ENCODE measurements at regions not wholly inside any gene's neighbourhood (a gene's known extent, or its start where the extent isn't known, plus 50 kb on each side); places are given as distances from the start of the nearest gene placed in this dataset.

GRCh38 chr12:42801271-42801670 lies 211.7 kb upstream of the PRICKLE1 start:
- TF ChIP-seq, protein P1, sequence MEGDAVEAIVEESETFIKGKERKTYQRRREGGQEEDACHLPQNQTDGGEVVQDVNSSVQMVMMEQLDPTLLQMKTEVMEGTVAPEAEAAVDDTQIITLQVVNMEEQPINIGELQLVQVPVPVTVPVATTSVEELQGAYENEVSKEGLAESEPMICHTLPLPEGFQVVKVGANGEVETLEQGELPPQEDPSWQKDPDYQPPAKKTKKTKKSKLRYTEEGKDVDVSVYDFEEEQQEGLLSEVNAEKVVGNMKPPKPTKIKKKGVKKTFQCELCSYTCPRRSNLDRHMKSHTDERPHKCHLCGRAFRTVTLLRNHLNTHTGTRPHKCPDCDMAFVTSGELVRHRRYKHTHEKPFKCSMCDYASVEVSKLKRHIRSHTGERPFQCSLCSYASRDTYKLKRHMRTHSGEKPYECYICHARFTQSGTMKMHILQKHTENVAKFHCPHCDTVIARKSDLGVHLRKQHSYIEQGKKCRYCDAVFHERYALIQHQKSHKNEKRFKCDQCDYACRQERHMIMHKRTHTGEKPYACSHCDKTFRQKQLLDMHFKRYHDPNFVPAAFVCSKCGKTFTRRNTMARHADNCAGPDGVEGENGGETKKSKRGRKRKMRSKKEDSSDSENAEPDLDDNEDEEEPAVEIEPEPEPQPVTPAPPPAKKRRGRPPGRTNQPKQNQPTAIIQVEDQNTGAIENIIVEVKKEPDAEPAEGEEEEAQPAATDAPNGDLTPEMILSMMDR (IDR thresholded peaks at IDR 0.05; ENCODE audit: low read depth, low read length), result no peak
- TF ChIP-seq POLR2A (IDR thresholded peaks at IDR 0.05; ENCODE audit: extremely low read depth, insufficient read length), result no peak
